ENCODE measurements at regions not wholly inside any gene's neighbourhood (a gene's known extent, or its start where the extent isn't known, plus 50 kb on each side); places are given as distances from the start of the nearest gene placed in this dataset.

- H3K4ac ChIP-seq (ENCODE audit: low read depth, low read length): no peak overlapping the region
- no peak overlapping the region for H2BK15ac ChIP-seq (ENCODE audit: low read depth, low read length)
- H3K36me3 ChIP-seq (ENCODE audit: control insufficient read depth, insufficient read depth, low read length): no peaks in the 10 kb centered on the region
- dilution Hi-C loops (cut with HindIII; ENCODE audit: low sequenced_read_pairs, unreplicated experiment) (no loop called here), in situ Hi-C loops (cut with MboI; ENCODE audit: low sequenced_read_pairs) (loop anchor here (5.0 kb wide), 1 partner anchor 96 kb away; no protein-coding TSS in a partner anchor), intact Hi-C loops (cut with micrococcal nuclease) (loop anchor here (1.0 to 10.0 kb wide), 2 partner anchors 87 to 344 kb away; no protein-coding TSS in a partner anchor)
- no peak overlapping the region for H3K4me3 ChIP-seq (ENCODE audit: insufficient read depth, low read depth, low read length)
- H3K4me1 ChIP-seq (ENCODE audit: control insufficient read depth, insufficient read depth, low read length): no peaks in the 10 kb centered on the region
- H3K9me1 ChIP-seq (ENCODE audit: insufficient read depth, low read length): no peaks in the 10 kb centered on the region
- WGBS, 2 experiments (ENCODE audit: extremely low coverage in 2 of 2, insufficient read length in 1 of 2): no CpG with 5 or more reads among the region's 4 CpGs
- H2AFZ ChIP-seq (replicated peaks; ENCODE audit: low read length, poor library complexity): peak overlapping the region; percentile 79
- no peak overlapping the region for H2BK20ac ChIP-seq (ENCODE audit: low read depth, low read length)
- H2AK5ac ChIP-seq (ENCODE audit: low read depth, low read length): no peak overlapping the region
- TF ChIP-seq SMC3 (IDR thresholded peaks at IDR 0.05; ENCODE audit: low read depth, low read length) (peak; percentile 59), RFX5 (IDR thresholded peaks at IDR 0.05; ENCODE audit: low read depth, low read length) (no peak), CTCF (conservative IDR thresholded peaks at IDR 0.05; ENCODE audit: low read depth, low read length) (peak; percentile 65), RAD21 (IDR thresholded peaks at IDR 0.05; ENCODE audit: low read length) (peak; percentile 70), FOS (IDR thresholded peaks at IDR 0.05; ENCODE audit: low read depth, low read length) (no peak)
- H3K4me2 ChIP-seq (ENCODE audit: low read depth, low read length): peak overlapping the region; percentile 78
- POLR2A ChIA-PET (ENCODE audit: unreplicated experiment): no interaction called here
- H2AK9ac ChIP-seq (replicated peaks; ENCODE audit: low read depth, low read length, poor library complexity): no peak overlapping the region
- H4K91ac ChIP-seq (ENCODE audit: insufficient read depth, low read depth, low read length): peak overlapping the region; percentile 68; the same call in 1 of the 2 replicates
- no peak overlapping the region for H3K18ac ChIP-seq (ENCODE audit: low read depth, low read length)
- H3K79me1 ChIP-seq (ENCODE audit: low read depth in 1 of 2, low read length in 2 of 2): no peaks in the 10 kb centered on the region
- no peak overlapping the region for H3K9ac ChIP-seq (ENCODE audit: low read depth, low read length)
- CTCF ChIA-PET: interaction anchor here (0.7 to 2.8 kb wide), 5 partner anchors 13 to 88 kb away, joined by 3 to 19 read pairs (median 4); no protein-coding TSS in a partner anchor
- H3K14ac ChIP-seq (replicated peaks; ENCODE audit: low read depth, low read length): no peak overlapping the region
- no peaks in the 10 kb centered on the region for H3K9me3 ChIP-seq (ENCODE audit: control insufficient read depth, insufficient read depth, low read length)
- H3K27ac ChIP-seq (ENCODE audit: insufficient read depth, low read length): no peak overlapping the region
- no peaks in the 10 kb centered on the region for H4K20me1 ChIP-seq (ENCODE audit: insufficient read depth, low read length)
- H3K56ac ChIP-seq (ENCODE audit: extremely low read depth, insufficient read depth, low read length): no peak overlapping the region
- H4K5ac ChIP-seq (ENCODE audit: low read depth, low read length): no peak overlapping the region
- DNase-seq (peak; percentile 65), ATAC-seq (ENCODE audit: low read depth) (peak; percentile 71)
- no TSS peak for BruUV-seq (replicated peaks)
- peak overlapping the region; percentile 58 for H2BK120ac ChIP-seq (ENCODE audit: low read depth, low read length)
- no peak overlapping the region for H3K23ac ChIP-seq (ENCODE audit: low read depth, low read length)
- no peak overlapping the region for H2BK5ac ChIP-seq (ENCODE audit: low read depth, low read length, poor library complexity, severe bottlenecking)
- H3K27me3 ChIP-seq (ENCODE audit: control insufficient read depth, insufficient read depth, low read length): no peaks in the 10 kb centered on the region
- peak overlapping the region in 1 of 2 experiments; percentile 31; a peak in 1 of 4 replicates for H4K8ac ChIP-seq (ENCODE audit: low read depth in 2 of 2, low read length in 2 of 2)
These were observed 299.4 kb upstream of the RASA1 start for GRCh38 chr5:86968301-86968753.
